Stromal cell of bone marrow (primary cell): ENCODE measurements at regions not wholly inside any gene's neighbourhood (a gene's known extent, or its start where the extent isn't known, plus 50 kb on each side); places are given as distances from the start of the nearest gene placed in this dataset.

Source experiments
- DNase-seq: peaks from one replicate; pipeline ENCODE4 v3.0.0-alpha.2; 2012; ENCODE audit warnings: low read depth

- DNase-seq: no peak
These were observed 170.5 kb downstream of the AREG start for GRCh38 chr4:74615411-74615810.

GRCh38 chr4:74618166-74618565 lies 173.2 kb downstream of the AREG start:
- DNase-seq: no peak

- no peak for DNase-seq
These were observed 173.7 kb downstream of the AREG start for GRCh38 chr4:74618659-74619058.

- DNase-seq: no peak
These were observed 174.2 kb downstream of the BTC start for GRCh38 chr4:74619931-74620702.

GRCh38 chr4:74621616-74622015 lies 172.7 kb downstream of the BTC start:
- DNase-seq: no peak

- no peak for DNase-seq
These were observed 171.3 kb downstream of the BTC start for GRCh38 chr4:74623041-74623440.

GRCh38 chr4:74624351-74625151 lies 169.8 kb downstream of the BTC start:
- peak; percentile 56 for DNase-seq

- DNase-seq: no peak
These were observed 168.3 kb downstream of the BTC start for GRCh38 chr4:74625981-74626380.

- no peak for DNase-seq
These were observed 167.2 kb downstream of the BTC start for GRCh38 chr4:74627093-74627492.

GRCh38 chr4:74627504-74627903 lies 166.8 kb downstream of the BTC start:
- no peak for DNase-seq

GRCh38 chr4:74628852-74629620 lies 165.3 kb downstream of the BTC start:
- no peak for DNase-seq

GRCh38 chr4:74630551-74630950 lies 163.8 kb downstream of the BTC start:
- no peak for DNase-seq

- DNase-seq: no peak
These were observed 163.0 kb downstream of the BTC start for GRCh38 chr4:74631338-74631737.

- DNase-seq: no peak
These were observed 162.3 kb downstream of the BTC start for GRCh38 chr4:74631988-74632387.

GRCh38 chr4:74632634-74633033 lies 161.7 kb downstream of the BTC start:
- DNase-seq: peak; percentile 84

- no peak for DNase-seq
These were observed 159.2 kb downstream of the BTC start for GRCh38 chr4:74635074-74635473.

- no peak for DNase-seq
These were observed 158.7 kb downstream of the BTC start for GRCh38 chr4:74635490-74636123.

GRCh38 chr4:74638001-74638400 lies 156.3 kb downstream of the BTC start:
- no peak for DNase-seq

GRCh38 chr4:74638689-74639088 lies 155.6 kb downstream of the BTC start:
- DNase-seq: no peak

- peak; percentile 65 for DNase-seq
These were observed 154.0 kb downstream of the BTC start for GRCh38 chr4:74640111-74640903.

- DNase-seq: no peak
These were observed 152.3 kb downstream of the BTC start for GRCh38 chr4:74642006-74642405.
